ENCODE measurements at regions not wholly inside any gene's neighbourhood (a gene's known extent, or its start where the extent isn't known, plus 50 kb on each side); places are given as distances from the start of the nearest gene placed in this dataset.

DNA sequence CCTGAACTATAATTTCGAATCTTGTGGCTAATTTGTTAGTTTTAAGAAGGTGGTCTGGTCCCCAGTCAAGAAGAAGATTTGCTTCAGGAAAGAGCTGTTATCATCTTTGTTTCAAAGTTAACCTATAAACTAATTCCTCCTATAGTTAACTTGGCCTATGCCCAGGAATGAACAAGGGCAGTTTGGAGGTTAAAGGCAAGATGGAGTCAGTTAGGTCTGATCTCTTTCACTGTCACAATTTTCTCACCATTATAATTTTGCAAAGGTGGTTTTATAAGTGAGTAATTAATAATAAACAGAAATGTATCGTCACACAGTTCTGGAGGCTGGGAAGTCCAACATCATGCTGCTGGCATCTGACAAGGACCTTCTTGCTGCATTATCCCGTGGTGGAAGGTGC lies 238.6 kb downstream of the PIK3R1 start:
- TF ChIP-seq, protein P1, sequence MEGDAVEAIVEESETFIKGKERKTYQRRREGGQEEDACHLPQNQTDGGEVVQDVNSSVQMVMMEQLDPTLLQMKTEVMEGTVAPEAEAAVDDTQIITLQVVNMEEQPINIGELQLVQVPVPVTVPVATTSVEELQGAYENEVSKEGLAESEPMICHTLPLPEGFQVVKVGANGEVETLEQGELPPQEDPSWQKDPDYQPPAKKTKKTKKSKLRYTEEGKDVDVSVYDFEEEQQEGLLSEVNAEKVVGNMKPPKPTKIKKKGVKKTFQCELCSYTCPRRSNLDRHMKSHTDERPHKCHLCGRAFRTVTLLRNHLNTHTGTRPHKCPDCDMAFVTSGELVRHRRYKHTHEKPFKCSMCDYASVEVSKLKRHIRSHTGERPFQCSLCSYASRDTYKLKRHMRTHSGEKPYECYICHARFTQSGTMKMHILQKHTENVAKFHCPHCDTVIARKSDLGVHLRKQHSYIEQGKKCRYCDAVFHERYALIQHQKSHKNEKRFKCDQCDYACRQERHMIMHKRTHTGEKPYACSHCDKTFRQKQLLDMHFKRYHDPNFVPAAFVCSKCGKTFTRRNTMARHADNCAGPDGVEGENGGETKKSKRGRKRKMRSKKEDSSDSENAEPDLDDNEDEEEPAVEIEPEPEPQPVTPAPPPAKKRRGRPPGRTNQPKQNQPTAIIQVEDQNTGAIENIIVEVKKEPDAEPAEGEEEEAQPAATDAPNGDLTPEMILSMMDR (IDR thresholded peaks at IDR 0.05): no peak
- TF ChIP-seq ZFX (IDR thresholded peaks at IDR 0.05; ENCODE audit: borderline replicate concordance): no peak
- no peak overlapping the region for H3K27ac ChIP-seq

- H3K27ac ChIP-seq: no peak overlapping the region
- TF ChIP-seq ZFX (IDR thresholded peaks at IDR 0.05; ENCODE audit: borderline replicate concordance): no peak
- TF ChIP-seq, protein P1 (IDR thresholded peaks at IDR 0.05): no peak
Measured at GRCh38 chr5:68454766-68455165, 239.2 kb downstream of the PIK3R1 start.

- no peak overlapping the region for H3K27ac ChIP-seq
- TF ChIP-seq, protein P1 (IDR thresholded peaks at IDR 0.05): no peak
- TF ChIP-seq ZFX (IDR thresholded peaks at IDR 0.05; ENCODE audit: borderline replicate concordance): no peak
Measured at GRCh38 chr5:68455216-68455615, 239.7 kb downstream of the PIK3R1 start.

DNA sequence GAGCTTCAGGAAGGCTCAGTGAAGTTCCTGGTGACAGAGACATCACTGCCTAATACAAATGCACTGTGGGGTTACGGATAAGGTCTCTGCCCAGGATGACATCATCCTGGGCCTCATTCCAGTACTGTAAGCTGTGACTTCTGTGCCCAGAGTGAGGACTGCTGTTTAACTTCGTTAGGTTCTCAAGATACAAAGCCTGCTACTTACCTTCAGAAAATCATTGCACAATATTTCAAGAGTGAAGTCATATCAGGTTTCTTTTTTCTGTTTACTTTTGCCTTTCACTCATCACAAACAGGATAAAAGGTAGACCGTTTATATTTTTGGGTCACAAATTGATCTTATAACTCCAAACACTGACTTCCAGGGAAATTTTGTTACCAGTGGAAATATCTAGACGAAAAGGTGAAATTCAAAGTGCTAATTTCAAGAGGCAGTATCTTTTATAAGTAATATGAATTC lies 241.2 kb downstream of the PIK3R1 start:
- no peak overlapping the region for H3K27ac ChIP-seq
- TF ChIP-seq ZFX (IDR thresholded peaks at IDR 0.05; ENCODE audit: borderline replicate concordance): no peak
- TF ChIP-seq, protein P1 (IDR thresholded peaks at IDR 0.05): no peak

GRCh38 chr5:68457285-68457684 lies 241.7 kb downstream of the PIK3R1 start:
- no peak overlapping the region for H3K27ac ChIP-seq
- no peak for TF ChIP-seq ZFX (IDR thresholded peaks at IDR 0.05; ENCODE audit: borderline replicate concordance)
- TF ChIP-seq, protein P1 (IDR thresholded peaks at IDR 0.05): no peak

GRCh38 chr5:68458416-68459021 lies 243.0 kb downstream of the PIK3R1 start:
- TF ChIP-seq, protein P1 (IDR thresholded peaks at IDR 0.05): no peak
- TF ChIP-seq ZFX (IDR thresholded peaks at IDR 0.05; ENCODE audit: borderline replicate concordance): no peak
- no peak overlapping the region for H3K27ac ChIP-seq

DNA sequence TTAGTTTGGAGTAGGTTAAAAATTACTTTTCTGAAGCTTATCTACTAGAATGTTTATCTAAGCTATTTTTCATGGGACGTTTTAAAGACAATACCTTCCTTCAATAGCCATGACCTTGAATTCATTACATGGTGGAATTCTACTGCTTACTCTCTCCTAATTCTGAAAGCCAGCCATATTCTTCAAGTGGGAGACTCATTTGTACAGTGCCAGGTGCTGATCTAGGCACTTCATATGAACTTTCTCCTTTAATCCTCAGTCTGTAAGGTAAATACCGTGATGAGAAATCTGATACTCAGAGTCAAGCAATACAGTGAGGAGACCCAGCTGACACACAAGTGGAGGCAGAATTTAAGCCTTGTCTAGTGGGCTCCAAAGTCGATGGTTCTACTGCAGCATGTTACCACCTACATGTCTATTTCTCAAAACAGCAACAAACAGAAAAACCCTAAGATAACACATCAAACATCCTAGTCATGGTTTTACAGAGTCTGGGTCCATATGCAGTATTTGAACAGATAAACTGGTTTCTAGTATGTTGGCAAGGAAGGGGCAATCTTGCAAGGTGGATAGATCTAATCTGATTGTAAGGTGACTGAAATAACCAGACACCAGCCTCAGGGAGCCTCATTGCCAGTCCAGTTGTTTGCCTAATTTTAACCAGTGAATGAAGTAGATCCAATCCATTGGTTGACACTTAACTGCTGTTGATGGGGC lies 243.7 kb downstream of the PIK3R1 start:
- no peak for TF ChIP-seq ZFX (IDR thresholded peaks at IDR 0.05; ENCODE audit: borderline replicate concordance)
- TF ChIP-seq, protein P1 (IDR thresholded peaks at IDR 0.05): no peak
- no peak overlapping the region for H3K27ac ChIP-seq
